A549 (cell line): ENCODE measurements at regions not wholly inside any gene's neighbourhood (a gene's known extent, or its start where the extent isn't known, plus 50 kb on each side); places are given as distances from the start of the nearest gene placed in this dataset.

ENCODE experiments used
- EP300 ChIP-seq, 2 experiments: fragments of >200 bp; sonication (Bioruptor Twin); formaldehyde crosslinking; IDR thresholded peaks; 2 replicates in 1 of 2; 3 replicates in 1 of 2; pipeline ENCODE4 v1.6.1; 2016 to 2017
- HOXB5 ChIP-seq: fragments of 250-450 bp; sonication (Bioruptor Pico); IDR thresholded peaks from 2 replicates; pipeline ENCODE4 v1.5.0; 2020; ENCODE audit warnings: mild to moderate bottlenecking, moderate library complexity
- JUNB ChIP-seq: fragments of >200 bp; sonication (Bioruptor Twin); formaldehyde crosslinking; IDR thresholded peaks from 2 replicates; pipeline ENCODE4 v1.6.1; 2016
- MAZ ChIP-seq: fragments of 150-350 bp; IDR thresholded peaks from 2 replicates; pipeline ENCODE4 v1.6.1; 2014; ENCODE audit warnings: antibody characterized with exemption, low read depth, low read length, borderline replicate concordance
- POLR2A ChIP-seq: IDR thresholded peaks from 2 replicates; pipeline ENCODE4 v1.6.1; 2012; ENCODE audit warnings: mild to moderate bottlenecking, low read length
- POLR2AphosphoS2 ChIP-seq: conservative IDR thresholded peaks from 2 replicates; pipeline ENCODE4 v1.6.1; 2012; ENCODE audit warnings: low read length, improper control_type of control experiment, inconsistent platforms
- RCOR1 ChIP-seq: fragments of 150-350 bp; IDR thresholded peaks from 2 replicates; pipeline ENCODE4 v1.6.1; 2014; ENCODE audit warnings: antibody characterized with exemption, low read length, low read depth
- SMC3 ChIP-seq: fragments of >200 bp; sonication (Bioruptor Twin); formaldehyde crosslinking; IDR thresholded peaks from 3 replicates; pipeline ENCODE4 v1.6.1; 2018; ENCODE audit warnings: inconsistent platforms
- TF ChIP-seq, protein P1 (sequence below): fragments of >200 bp; sonication (Bioruptor Twin); formaldehyde crosslinking; IDR thresholded peaks from 3 replicates; pipeline ENCODE4 v1.6.1; 2016
- TF ChIP-seq, protein P2 (sequence below): fragments of 450-650 bp; IDR thresholded peaks from 2 replicates; pipeline ENCODE4 v1.6.1; 2014; ENCODE audit warnings: antibody characterized with exemption
- TF ChIP-seq, protein P3 (sequence below): fragments of >200 bp; sonication (Bioruptor Twin); formaldehyde crosslinking; IDR thresholded peaks from 3 replicates; pipeline ENCODE4 v1.5.1; 2016

DNA sequence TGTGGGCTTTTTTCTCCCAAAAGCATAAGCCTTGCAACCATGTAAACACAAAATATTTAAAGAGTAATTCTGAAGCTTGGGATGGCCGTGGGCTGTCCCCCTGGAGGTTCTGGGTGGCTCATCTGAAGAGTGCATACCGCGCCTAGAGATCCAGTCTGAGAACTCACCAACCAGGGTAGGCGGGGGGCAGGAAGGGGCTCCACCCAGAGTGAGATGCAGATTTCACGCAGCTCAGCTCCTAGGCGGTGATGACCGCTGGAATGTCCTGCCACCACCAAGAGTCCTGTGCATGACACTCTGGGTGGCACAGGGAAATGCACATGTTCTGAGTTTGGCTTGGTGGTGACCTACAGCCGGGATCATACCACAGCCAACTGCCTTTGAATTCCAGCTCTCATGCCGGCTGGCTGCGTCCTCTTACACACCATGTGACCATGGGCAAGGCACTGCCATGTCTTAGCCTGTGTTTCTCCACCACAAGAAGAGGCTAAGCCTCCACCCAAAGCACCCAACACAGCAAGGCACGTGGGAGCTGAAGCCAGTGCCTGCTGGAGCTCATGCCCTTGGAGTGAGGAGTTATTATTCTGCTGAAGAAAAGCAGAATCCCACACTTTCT is 125.1 kb upstream of the IQSEC1 start:
- TF ChIP-seq, protein P1, sequence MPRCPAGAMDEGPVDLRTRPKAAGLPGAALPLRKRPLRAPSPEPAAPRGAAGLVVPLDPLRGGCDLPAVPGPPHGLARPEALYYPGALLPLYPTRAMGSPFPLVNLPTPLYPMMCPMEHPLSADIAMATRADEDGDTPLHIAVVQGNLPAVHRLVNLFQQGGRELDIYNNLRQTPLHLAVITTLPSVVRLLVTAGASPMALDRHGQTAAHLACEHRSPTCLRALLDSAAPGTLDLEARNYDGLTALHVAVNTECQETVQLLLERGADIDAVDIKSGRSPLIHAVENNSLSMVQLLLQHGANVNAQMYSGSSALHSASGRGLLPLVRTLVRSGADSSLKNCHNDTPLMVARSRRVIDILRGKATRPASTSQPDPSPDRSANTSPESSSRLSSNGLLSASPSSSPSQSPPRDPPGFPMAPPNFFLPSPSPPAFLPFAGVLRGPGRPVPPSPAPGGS = no peak
- TF ChIP-seq, protein P2, sequence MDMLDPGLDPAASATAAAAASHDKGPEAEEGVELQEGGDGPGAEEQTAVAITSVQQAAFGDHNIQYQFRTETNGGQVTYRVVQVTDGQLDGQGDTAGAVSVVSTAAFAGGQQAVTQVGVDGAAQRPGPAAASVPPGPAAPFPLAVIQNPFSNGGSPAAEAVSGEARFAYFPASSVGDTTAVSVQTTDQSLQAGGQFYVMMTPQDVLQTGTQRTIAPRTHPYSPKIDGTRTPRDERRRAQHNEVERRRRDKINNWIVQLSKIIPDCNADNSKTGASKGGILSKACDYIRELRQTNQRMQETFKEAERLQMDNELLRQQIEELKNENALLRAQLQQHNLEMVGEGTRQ = no peak
- TF ChIP-seq, protein P3, sequence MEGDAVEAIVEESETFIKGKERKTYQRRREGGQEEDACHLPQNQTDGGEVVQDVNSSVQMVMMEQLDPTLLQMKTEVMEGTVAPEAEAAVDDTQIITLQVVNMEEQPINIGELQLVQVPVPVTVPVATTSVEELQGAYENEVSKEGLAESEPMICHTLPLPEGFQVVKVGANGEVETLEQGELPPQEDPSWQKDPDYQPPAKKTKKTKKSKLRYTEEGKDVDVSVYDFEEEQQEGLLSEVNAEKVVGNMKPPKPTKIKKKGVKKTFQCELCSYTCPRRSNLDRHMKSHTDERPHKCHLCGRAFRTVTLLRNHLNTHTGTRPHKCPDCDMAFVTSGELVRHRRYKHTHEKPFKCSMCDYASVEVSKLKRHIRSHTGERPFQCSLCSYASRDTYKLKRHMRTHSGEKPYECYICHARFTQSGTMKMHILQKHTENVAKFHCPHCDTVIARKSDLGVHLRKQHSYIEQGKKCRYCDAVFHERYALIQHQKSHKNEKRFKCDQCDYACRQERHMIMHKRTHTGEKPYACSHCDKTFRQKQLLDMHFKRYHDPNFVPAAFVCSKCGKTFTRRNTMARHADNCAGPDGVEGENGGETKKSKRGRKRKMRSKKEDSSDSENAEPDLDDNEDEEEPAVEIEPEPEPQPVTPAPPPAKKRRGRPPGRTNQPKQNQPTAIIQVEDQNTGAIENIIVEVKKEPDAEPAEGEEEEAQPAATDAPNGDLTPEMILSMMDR = no peak
- no peak for TF ChIP-seq SMC3
- no peak for TF ChIP-seq POLR2AphosphoS2
- no peak for TF ChIP-seq JUNB
- TF ChIP-seq RCOR1 = no peak
- no peak for TF ChIP-seq MAZ
- TF ChIP-seq EP300 (IDR thresholded peaks at IDR 0.05) = no peak
- no peak for TF ChIP-seq HOXB5 (CRISPR knock-in tag)
- no peak for TF ChIP-seq POLR2A
